ENCODE measurements at regions not wholly inside any gene's neighbourhood (a gene's known extent, or its start where the extent isn't known, plus 50 kb on each side); places are given as distances from the start of the nearest gene placed in this dataset.

DNA sequence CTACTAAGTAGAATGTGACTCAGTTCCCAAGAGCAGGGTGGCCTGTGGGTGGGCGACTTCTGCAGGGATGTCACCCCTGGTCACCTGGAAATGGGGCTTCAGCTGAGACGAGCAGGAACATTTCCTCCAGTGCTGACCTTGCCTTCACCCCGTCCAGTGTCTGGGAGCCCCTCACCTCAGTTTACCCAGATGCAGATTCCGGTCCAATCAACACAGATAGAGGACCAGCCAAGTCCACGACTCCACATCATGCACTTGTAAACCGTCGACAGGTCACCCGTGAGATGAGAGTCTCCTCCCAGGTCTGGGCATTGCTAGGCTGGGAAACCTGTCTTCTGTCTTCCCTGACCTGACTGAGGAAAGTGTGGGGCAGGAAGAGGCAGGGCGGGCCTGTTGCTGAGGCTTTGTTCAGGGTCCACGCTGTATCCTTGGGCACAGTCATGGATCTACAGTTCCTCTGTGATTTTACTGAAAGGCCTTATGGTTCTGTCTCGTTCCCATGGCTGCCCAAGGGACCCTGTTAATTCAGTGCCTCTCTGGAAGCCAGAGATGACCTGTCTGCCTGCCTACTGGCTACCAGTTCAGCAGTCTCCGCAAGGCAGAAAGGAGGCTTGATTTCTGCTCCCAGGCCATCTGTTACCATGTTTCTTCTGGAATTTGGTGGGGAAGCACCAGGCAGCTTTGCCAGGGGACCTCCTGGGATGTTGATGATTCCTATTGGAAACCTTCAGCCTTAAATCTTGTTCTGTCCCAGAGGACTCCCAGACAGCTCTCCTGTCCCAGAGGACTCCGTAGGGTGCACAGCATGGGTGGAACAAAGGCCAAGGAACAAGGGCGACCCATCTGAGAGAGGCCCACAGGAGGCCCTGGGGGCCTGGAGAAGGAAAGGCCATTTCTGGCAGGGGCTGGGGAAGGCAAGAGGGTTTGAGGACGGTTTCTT is 288.5 kb upstream of the RTL1 start:
- no peak for TF ChIP-seq CTCF (IDR thresholded peaks at IDR 0.05; ENCODE audit: insufficient read depth, low read length, severe bottlenecking)
- FAIRE-seq: peak; percentile 32
- DNase-seq (ENCODE audit: low read depth): no peak

GRCh38 chr14:101192661-101193000 is 289.1 kb upstream of the RTL1 start:
- DNase-seq (ENCODE audit: low read depth) (no peak), FAIRE-seq (no peak)
- TF ChIP-seq CTCF (IDR thresholded peaks at IDR 0.05; ENCODE audit: insufficient read depth, low read length, severe bottlenecking): no peak
- H3K27me3 ChIP-seq (ENCODE audit: control insufficient read depth, insufficient read depth, low read length): no peaks in the 10 kb centered on the region
- no peak overlapping the region for H3K4me3 ChIP-seq (ENCODE audit: low read depth, low read length)
- H3K36me3 ChIP-seq (ENCODE audit: control insufficient read depth, insufficient read depth, low read length): no peaks in the 10 kb centered on the region

More for the DNA sequence above, 288.5 kb upstream of the RTL1 start:
- Histone ChIP-seq H3K27me3 (ENCODE audit: control insufficient read depth, insufficient read depth, low read length) (no peaks in the 10 kb centered on the region), H3K4me3 (ENCODE audit: low read depth, low read length) (no peak overlapping the region), H3K36me3 (ENCODE audit: control insufficient read depth, insufficient read depth, low read length) (no peaks in the 10 kb centered on the region)

DNA sequence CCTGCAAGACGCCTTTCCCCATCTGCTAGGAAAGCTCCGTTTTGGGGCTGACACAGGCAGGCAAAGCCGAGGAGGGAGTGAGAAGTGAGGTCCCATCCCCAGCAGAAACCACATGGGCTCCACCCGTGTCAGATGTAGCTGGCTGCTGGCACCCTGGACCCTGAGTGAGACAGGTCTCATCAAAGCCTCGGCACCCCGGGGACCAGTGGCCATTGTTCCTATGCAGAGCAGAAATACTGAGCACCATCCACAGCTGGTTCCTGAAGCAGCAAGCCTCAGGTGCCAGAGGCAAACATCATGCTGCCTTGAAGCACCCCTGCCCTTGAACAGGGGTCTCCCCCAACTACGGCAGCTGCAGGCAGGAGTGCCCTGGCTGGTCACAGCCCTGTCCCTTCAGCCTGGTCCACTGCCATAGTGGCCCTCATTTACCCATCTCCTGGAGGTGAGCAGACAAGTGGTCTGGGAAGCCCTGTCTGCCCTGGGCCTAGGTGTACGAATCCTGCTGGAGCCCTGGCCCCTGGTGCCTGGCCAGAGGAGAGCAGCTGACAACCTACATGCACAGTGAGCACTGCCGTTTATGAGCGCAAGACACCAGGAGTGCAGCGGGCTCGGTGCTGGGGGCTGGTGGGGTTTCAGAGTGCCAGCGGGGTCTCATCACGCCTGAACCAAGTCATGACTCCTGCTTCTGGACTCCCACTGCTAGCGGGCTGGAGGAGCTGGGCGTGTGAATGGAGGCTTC is 289.8 kb upstream of the RTL1 start:
- TF ChIP-seq CTCF (IDR thresholded peaks at IDR 0.05; ENCODE audit: insufficient read depth, low read length, severe bottlenecking): no peak
- peak; percentile 75 for FAIRE-seq
- Histone ChIP-seq H3K4me3 (ENCODE audit: low read depth, low read length) (no peak overlapping the region), H3K27me3 (ENCODE audit: control insufficient read depth, insufficient read depth, low read length) (no peaks in the 10 kb centered on the region), H3K36me3 (ENCODE audit: control insufficient read depth, insufficient read depth, low read length) (no peaks in the 10 kb centered on the region)
- DNase-seq (ENCODE audit: low read depth): no peak

GRCh38 chr14:101193845-101194372 is 290.4 kb upstream of the RTL1 start:
- no peak for FAIRE-seq

More at GRCh38 chr14:101193845-101194372, 290.4 kb upstream of the RTL1 start:
- Histone ChIP-seq H3K4me3 (ENCODE audit: low read depth, low read length) (no peak overlapping the region), H3K27me3 (ENCODE audit: control insufficient read depth, insufficient read depth, low read length) (no peaks in the 10 kb centered on the region), H3K36me3 (ENCODE audit: control insufficient read depth, insufficient read depth, low read length) (no peaks in the 10 kb centered on the region)
- no peak for DNase-seq (ENCODE audit: low read depth)
- TF ChIP-seq CTCF (IDR thresholded peaks at IDR 0.05; ENCODE audit: insufficient read depth, low read length, severe bottlenecking): no peak

All from bronchial epithelial cell (primary cell).